A673 (cell line): ENCODE measurements at regions not wholly inside any gene's neighbourhood (a gene's known extent, or its start where the extent isn't known, plus 50 kb on each side); places are given as distances from the start of the nearest gene placed in this dataset.

Experiments
- BruUV-seq: library from RNA; stranded (reverse); fragments of 400-500 nt; replicated peaks from 2 replicates; lab custom pipeline; 2021; lab: Mats Ljungman, UMichigan
- CTCF ChIA-PET: fragments of 300-600 bp; sonication (Branson Sonifier 250); formaldehyde crosslinking; loops from one replicate; lab custom pipeline; 2022; ENCODE audit warnings: antibody characterized with exemption; lab: Charles Lee
- POLR2A ChIA-PET: fragments of 300-600 bp; sonication (Branson Sonifier 250); formaldehyde crosslinking; loops from one replicate; lab custom pipeline; 2022; ENCODE audit warnings: antibody characterized with exemption; ENCODE audit not compliant: low non-redundant PET; lab: Charles Lee
- DNase-seq: peaks from one replicate; pipeline ENCODE4 v3.0.0-alpha.2; 2015; ENCODE audit warnings: low spot score
- H3K27ac ChIP-seq: fragments of 200-600 bp; sonication (generic); 2 replicates; pipeline ENCODE4 v1.5.1; 2016; ENCODE audit warnings: mixed run types, low read depth, mild to moderate bottlenecking, mixed read lengths, antibody characterized with exemption, low read length; ENCODE audit not compliant: poor library complexity, severe bottlenecking
- H3K27me3 ChIP-seq: fragments of 200-600 bp; sonication (generic); replicated peaks from 2 replicates; pipeline ENCODE4 v1.6.1; 2017; ENCODE audit warnings: mixed run types, low read depth, mild to moderate bottlenecking, mixed read lengths, antibody characterized with exemption, low read length; ENCODE audit not compliant: insufficient read depth, poor library complexity
- H3K36me3 ChIP-seq: fragments of 200-600 bp; sonication (generic); 2 replicates; pipeline ENCODE4 v1.6.1; 2016; ENCODE audit warnings: mixed run types, mild to moderate bottlenecking, mixed read lengths, antibody characterized with exemption, low read length; ENCODE audit not compliant: insufficient read depth, poor library complexity, severe bottlenecking
- H3K4me1 ChIP-seq: fragments of 200-600 bp; sonication (generic); 2 replicates; pipeline ENCODE4 v1.6.1; 2017; ENCODE audit warnings: mixed run types, mild to moderate bottlenecking, mixed read lengths, antibody characterized with exemption, low read length; ENCODE audit not compliant: insufficient read depth, poor library complexity, severe bottlenecking
- H3K4me3 ChIP-seq: fragments of 200-600 bp; sonication (generic); 2 replicates; pipeline ENCODE4 v1.5.1; 2016; ENCODE audit warnings: low read depth, mixed run types, mild to moderate bottlenecking, mixed read lengths, low read length; ENCODE audit not compliant: poor library complexity, severe bottlenecking
- H3K9me3 ChIP-seq: fragments of 200-600 bp; sonication (generic); 2 replicates; pipeline ENCODE4 v1.6.1; 2016; ENCODE audit warnings: mixed run types, low read depth, mild to moderate bottlenecking, mixed read lengths, antibody characterized with exemption, low read length; ENCODE audit not compliant: poor library complexity, severe bottlenecking
- CTCF ChIP-seq: fragments of 300-800, 200-600 bp; sonication (generic); conservative IDR thresholded peaks from 2 replicates; pipeline ENCODE4 v1.5.1; 2017; ENCODE audit warnings: low read depth, mild to moderate bottlenecking, antibody characterized with exemption, low read length, moderate library complexity, mixed read lengths
- EZH2 ChIP-seq: fragments of 200-600 bp; sonication (generic); IDR thresholded peaks from 2 replicates; pipeline ENCODE4 v1.6.1; 2017; ENCODE audit warnings: borderline replicate concordance, low read depth, mild to moderate bottlenecking, mixed read lengths, antibody characterized with exemption, low read length; ENCODE audit not compliant: poor library complexity, severe bottlenecking
- intact Hi-C: fragments of 100-400 bp; cut with micrococcal nuclease; formaldehyde crosslinking; loops from one replicate; pipeline ENCODE4 v1.10.0; 2022; ENCODE audit not compliant: unreplicated experiment

- Histone ChIP-seq H3K27ac (no peak overlapping the region), H3K36me3 (no peaks in the 10 kb centered on the region), H3K9me3 (no peaks in the 10 kb centered on the region), H3K4me1 (peaks cover 5% of the 10 kb centered on the region), H3K27me3 (no peaks in the 10 kb centered on the region), H3K4me3 (no peak overlapping the region)
- ChIA-PET POLR2A (no interaction called here), CTCF (no interaction called here)
- no peak for DNase-seq
- no TSS peak for BruUV-seq
- TF ChIP-seq EZH2 (no peak), CTCF (no peak)
- intact Hi-C loops, result no loop called here
Observed at GRCh38 chr6:37570482-37571133, 70.9 kb upstream of the CCDC167 start.

- TF ChIP-seq CTCF (no peak), EZH2 (no peak)
- BruUV-seq, result no TSS peak
- peaks cover 9% of the 10 kb centered on the region for H3K4me1 ChIP-seq
- H3K27ac ChIP-seq, result no peak overlapping the region
- no peaks in the 10 kb centered on the region for H3K36me3 ChIP-seq
- H3K27me3 ChIP-seq, result peaks cover 3% of the 10 kb centered on the region
- POLR2A ChIA-PET, result no interaction called here
- CTCF ChIA-PET, result no interaction called here
- intact Hi-C loops, result loop anchor here (5.0 to 10.0 kb wide), 2 partner anchors 122 to 185 kb away; no protein-coding TSS in a partner anchor
- no peak overlapping the region for H3K4me3 ChIP-seq
- no peaks in the 10 kb centered on the region for H3K9me3 ChIP-seq
- DNase-seq, result no peak
Observed at GRCh38 chr6:37569743-37570481, 70.2 kb upstream of the CCDC167 start.

GRCh38 chr6:37569317-37569716 is 69.6 kb upstream of the CCDC167 start:
- Histone ChIP-seq H3K27ac (no peak overlapping the region), H3K27me3 (peaks cover 3% of the 10 kb centered on the region), H3K4me1 (peaks cover 9% of the 10 kb centered on the region), H3K4me3 (no peak overlapping the region), H3K36me3 (no peaks in the 10 kb centered on the region), H3K9me3 (no peaks in the 10 kb centered on the region)
- CTCF ChIA-PET, result no interaction called here
- TF ChIP-seq EZH2 (no peak), CTCF (no peak)
- POLR2A ChIA-PET, result no interaction called here
- intact Hi-C loops, result loop anchor here (5.0 to 10.0 kb wide), 2 partner anchors 123 to 185 kb away; no protein-coding TSS in a partner anchor
- DNase-seq, result no peak
- no TSS peak for BruUV-seq
